ENCODE measurements at regions not wholly inside any gene's neighbourhood (a gene's known extent, or its start where the extent isn't known, plus 50 kb on each side); places are given as distances from the start of the nearest gene placed in this dataset.

- TF ChIP-seq SP2 (CRISPR knock-in tag; IDR thresholded peaks at IDR 0.05) = no peak
- no peak for TF ChIP-seq PCBP2 (optimal IDR thresholded peaks at IDR 0.05; ENCODE audit: low read depth, low read length, poor library complexity, severe bottlenecking)
- no peak for TF ChIP-seq CEBPB (IDR thresholded peaks at IDR 0.05; ENCODE audit: borderline replicate concordance, low read depth, low read length)
- TF ChIP-seq ZNF609 (CRISPR knock-in tag; IDR thresholded peaks at IDR 0.05; ENCODE audit: borderline replicate concordance) = peak; percentile 82
- no peak for TF ChIP-seq ZNF674 (CRISPR knock-in tag; IDR thresholded peaks at IDR 0.05; ENCODE audit: low read depth)
- peak; percentile 97 for TF ChIP-seq ZNF557 (CRISPR knock-in tag; IDR thresholded peaks at IDR 0.05)
- TF ChIP-seq RBM39 (IDR thresholded peaks at IDR 0.05; ENCODE audit: low read depth, low read length, poor library complexity, severe bottlenecking) = no peak
- TF ChIP-seq SNRNP70 (IDR thresholded peaks at IDR 0.05; ENCODE audit: low read depth, low read length) = no peak
- no peak for TF ChIP-seq HMGA1 (CRISPR knock-in tag; conservative IDR thresholded peaks at IDR 0.05)
- TF ChIP-seq ZNF703 (CRISPR knock-in tag; IDR thresholded peaks at IDR 0.05; ENCODE audit: borderline replicate concordance) = no peak
- TF ChIP-seq PAX8 (CRISPR knock-in tag; IDR thresholded peaks at IDR 0.05; ENCODE audit: borderline replicate concordance) = no peak
- TF ChIP-seq GMEB2 (CRISPR knock-in tag; IDR thresholded peaks at IDR 0.05; ENCODE audit: low read depth) = no peak
- peak; percentile 88 for TF ChIP-seq NCOA2 (CRISPR knock-in tag; IDR thresholded peaks at IDR 0.05)
- TF ChIP-seq ZNF510 (CRISPR knock-in tag; IDR thresholded peaks at IDR 0.05; ENCODE audit: low read depth) = no peak
- no peak for TF ChIP-seq RFX3 (CRISPR knock-in tag; IDR thresholded peaks at IDR 0.05)
- no peak for TF ChIP-seq HDAC6 (IDR thresholded peaks at IDR 0.05; ENCODE audit: low read depth, low read length)
- TF ChIP-seq POLR2A (IDR thresholded peaks at IDR 0.05; ENCODE audit: insufficient read depth in 1 of 2, low read depth in 2 of 2, low read length in 2 of 2) = peak in 1 of 2 experiments; percentile 39; a peak in 2 of 4 replicates
- TF ChIP-seq ZNF430 (CRISPR knock-in tag; IDR thresholded peaks at IDR 0.05) = peak; percentile 5; the same call in 1 of the 2 replicates
- TF ChIP-seq, protein P1, sequence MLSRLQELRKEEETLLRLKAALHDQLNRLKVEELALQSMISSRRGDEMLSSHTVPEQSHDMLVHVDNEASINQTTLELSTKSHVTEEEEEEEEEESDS (CRISPR knock-in tag; IDR thresholded peaks at IDR 0.05; ENCODE audit: borderline replicate concordance) = no peak
- no peak for TF ChIP-seq CCDC6 (CRISPR knock-in tag; IDR thresholded peaks at IDR 0.05)
These were observed 247.3 kb downstream of the PLPP3 start (continued) for GRCh38 chr1:56331892-56332567.
